ENCODE measurements at regions not wholly inside any gene's neighbourhood (a gene's known extent, or its start where the extent isn't known, plus 50 kb on each side); places are given as distances from the start of the nearest gene placed in this dataset.

GRCh38 chr2:212911011-212911410, 240.4 kb downstream of the IKZF2 start:
- Histone ChIP-seq H3K9me3 (replicated peaks; ENCODE audit: control insufficient read depth, insufficient read depth, low read depth, low read length) (no peaks in the 10 kb centered on the region), H3K27ac (ENCODE audit: extremely low read depth, low read depth, low read length) (no peak overlapping the region), H3K36me3 (ENCODE audit: control insufficient read depth, insufficient read depth, low read length) (no peaks in the 10 kb centered on the region), H3K9ac (ENCODE audit: insufficient read depth in 1 of 2, low read depth in 2 of 2, low read length in 2 of 2) (no peak overlapping the region), H3K27me3 (ENCODE audit: control insufficient read depth in 2 of 2, insufficient read depth in 2 of 2, low read length in 2 of 2) (no peaks in the 10 kb centered on the region), H2AFZ (ENCODE audit: low read depth, low read length) (no peak overlapping the region), H4K20me1 (replicated peaks; ENCODE audit: control insufficient read depth, insufficient read depth, low read length) (no peaks in the 10 kb centered on the region), H3K9me1 (ENCODE audit: control insufficient read depth, insufficient read depth, low read length) (no peaks in the 10 kb centered on the region), H3K4me1 (replicated peaks in 1 of 2; ENCODE audit: control insufficient read depth in 2 of 2, insufficient read depth in 2 of 2, low read length in 2 of 2) (no peaks in the 10 kb centered on the region), H3K4me3 (no peak overlapping the region), H3K79me2 (ENCODE audit: control insufficient read depth, insufficient read depth, low read length) (no peaks in the 10 kb centered on the region), H3K4me2 (ENCODE audit: insufficient read depth, low read length) (no peak overlapping the region)
- BruUV-seq (replicated peaks) = no TSS peak
- DNase-seq (ENCODE audit: extremely low read depth in 1 of 4, low spot score in 3 of 4) = no peak
- TF ChIP-seq NCOA4 (IDR thresholded peaks at IDR 0.05; ENCODE audit: partially characterized antibody) (no peak), TRIM28 (IDR thresholded peaks at IDR 0.05) (no peak), CHD2 (IDR thresholded peaks at IDR 0.05; ENCODE audit: low read depth, low read length) (no peak), ZNF316 (IDR thresholded peaks at IDR 0.05) (no peak), C11orf30 (IDR thresholded peaks at IDR 0.05; ENCODE audit: low read depth) (no peak), ADNP (tag; IDR thresholded peaks at IDR 0.05) (no peak), FOS (IDR thresholded peaks at IDR 0.05; ENCODE audit: extremely low read depth, insufficient read length) (no peak), DACH1 (IDR thresholded peaks at IDR 0.05; ENCODE audit: partially characterized antibody) (no peak), HDGF (IDR thresholded peaks at IDR 0.05) (no peak)
- TF ChIP-seq, protein P1, sequence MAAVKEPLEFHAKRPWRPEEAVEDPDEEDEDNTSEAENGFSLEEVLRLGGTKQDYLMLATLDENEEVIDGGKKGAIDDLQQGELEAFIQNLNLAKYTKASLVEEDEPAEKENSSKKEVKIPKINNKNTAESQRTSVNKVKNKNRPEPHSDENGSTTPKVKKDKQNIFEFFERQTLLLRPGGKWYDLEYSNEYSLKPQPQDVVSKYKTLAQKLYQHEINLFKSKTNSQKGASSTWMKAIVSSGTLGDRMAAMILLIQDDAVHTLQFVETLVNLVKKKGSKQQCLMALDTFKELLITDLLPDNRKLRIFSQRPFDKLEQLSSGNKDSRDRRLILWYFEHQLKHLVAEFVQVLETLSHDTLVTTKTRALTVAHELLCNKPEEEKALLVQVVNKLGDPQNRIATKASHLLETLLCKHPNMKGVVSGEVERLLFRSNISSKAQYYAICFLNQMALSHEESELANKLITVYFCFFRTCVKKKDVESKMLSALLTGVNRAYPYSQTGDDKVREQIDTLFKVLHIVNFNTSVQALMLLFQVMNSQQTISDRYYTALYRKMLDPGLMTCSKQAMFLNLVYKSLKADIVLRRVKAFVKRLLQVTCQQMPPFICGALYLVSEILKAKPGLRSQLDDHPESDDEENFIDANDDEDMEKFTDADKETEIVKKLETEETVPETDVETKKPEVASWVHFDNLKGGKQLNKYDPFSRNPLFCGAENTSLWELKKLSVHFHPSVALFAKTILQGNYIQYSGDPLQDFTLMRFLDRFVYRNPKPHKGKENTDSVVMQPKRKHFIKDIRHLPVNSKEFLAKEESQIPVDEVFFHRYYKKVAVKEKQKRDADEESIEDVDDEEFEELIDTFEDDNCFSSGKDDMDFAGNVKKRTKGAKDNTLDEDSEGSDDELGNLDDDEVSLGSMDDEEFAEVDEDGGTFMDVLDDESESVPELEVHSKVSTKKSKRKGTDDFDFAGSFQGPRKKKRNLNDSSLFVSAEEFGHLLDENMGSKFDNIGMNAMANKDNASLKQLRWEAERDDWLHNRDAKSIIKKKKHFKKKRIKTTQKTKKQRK (IDR thresholded peaks at IDR 0.05; ENCODE audit: borderline replicate concordance, low read depth, low read length) = no peak
- TF ChIP-seq, protein P2, sequence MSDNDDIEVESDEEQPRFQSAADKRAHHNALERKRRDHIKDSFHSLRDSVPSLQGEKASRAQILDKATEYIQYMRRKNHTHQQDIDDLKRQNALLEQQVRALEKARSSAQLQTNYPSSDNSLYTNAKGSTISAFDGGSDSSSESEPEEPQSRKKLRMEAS (CRISPR knock-in tag; IDR thresholded peaks at IDR 0.05) = no peak
- FAIRE-seq = no peak
- WGBS (ENCODE audit: insufficient coverage, low coverage, missing lambda C conversion rate) = 4% methylated on average over 4 of the region's 4 CpGs
- in situ Hi-C loops (cut with MboI) (no loop called here), intact Hi-C loops (cut with micrococcal nuclease) (no loop called here)
- ChIA-PET CTCF (ENCODE audit: low intra/inter-chr PET ratio) (no interaction called here), POLR2A (no interaction called here)
- no peak for ATAC-seq

All from K562 (cell line).